ENCODE measurements at regions not wholly inside any gene's neighbourhood (a gene's known extent, or its start where the extent isn't known, plus 50 kb on each side); places are given as distances from the start of the nearest gene placed in this dataset.

DNA sequence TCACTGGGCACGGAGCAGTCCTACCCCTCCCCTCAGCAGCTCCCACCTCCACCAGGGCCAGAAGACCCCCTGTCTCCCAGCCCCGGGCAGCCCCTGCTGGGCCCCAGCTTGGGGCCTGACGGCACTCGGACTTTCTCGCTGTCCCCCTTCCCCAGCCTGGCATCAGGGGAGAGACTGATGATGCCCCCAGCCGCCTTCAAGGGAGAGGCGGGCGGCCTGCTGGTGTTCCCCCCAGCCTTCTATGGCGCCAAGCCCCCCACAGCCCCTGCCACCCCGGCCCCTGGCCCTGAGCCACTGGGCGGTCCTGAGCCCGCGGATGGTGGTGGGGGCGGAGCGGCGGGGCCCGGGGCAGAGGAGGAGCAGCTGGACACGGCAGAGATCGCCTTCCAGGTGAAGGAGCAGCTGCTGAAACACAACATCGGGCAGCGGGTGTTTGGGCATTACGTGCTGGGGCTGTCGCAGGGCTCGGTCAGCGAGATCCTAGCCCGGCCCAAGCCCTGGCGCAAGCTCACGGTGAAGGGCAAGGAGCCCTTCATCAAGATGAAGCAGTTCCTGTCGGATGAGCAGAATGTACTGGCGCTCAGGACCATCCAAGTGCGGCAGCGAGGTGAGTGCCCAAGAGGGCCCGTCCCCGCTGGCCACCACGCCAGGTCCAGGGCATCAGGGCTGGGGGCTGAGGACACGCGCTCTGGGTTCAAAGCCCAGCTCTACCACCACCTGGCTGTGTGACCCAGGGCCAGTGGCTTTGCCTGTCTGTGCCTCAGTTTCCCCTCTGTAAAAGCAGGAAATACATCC, 58.6 kb downstream of the PHETA1 start:
- DNase-seq (ENCODE audit: low spot score): no peak

DNA sequence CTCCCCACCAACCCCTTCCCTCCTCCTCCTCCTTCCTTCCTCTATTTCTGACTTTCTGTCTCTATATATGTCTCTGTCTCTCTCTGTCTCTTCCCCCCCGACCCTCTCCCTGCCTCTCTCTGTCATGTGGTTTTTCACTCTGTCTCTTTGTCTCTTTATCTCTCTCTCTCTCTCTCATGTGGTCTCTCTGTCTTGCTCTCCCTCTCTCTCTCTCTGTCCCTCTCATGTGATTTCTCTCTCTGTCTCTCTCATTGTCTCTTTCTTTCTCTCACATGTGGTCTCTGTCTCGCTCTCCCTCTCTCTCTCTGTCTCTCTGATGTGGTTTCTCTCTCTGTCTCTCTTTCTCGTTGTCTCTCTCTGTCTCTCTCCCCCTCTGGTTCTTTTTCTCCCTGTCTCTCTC, 59.3 kb downstream of the PHETA1 start:
- no peak for DNase-seq (ENCODE audit: low spot score)

- no peak for DNase-seq (ENCODE audit: low spot score)
These were observed 60.4 kb downstream of the PHETA1 start for GRCh38 chr12:111308473-111308872.

- peak; percentile 13 for DNase-seq (ENCODE audit: low spot score)
These were observed 64.2 kb downstream of the PHETA1 start for GRCh38 chr12:111304642-111305071.

DNA sequence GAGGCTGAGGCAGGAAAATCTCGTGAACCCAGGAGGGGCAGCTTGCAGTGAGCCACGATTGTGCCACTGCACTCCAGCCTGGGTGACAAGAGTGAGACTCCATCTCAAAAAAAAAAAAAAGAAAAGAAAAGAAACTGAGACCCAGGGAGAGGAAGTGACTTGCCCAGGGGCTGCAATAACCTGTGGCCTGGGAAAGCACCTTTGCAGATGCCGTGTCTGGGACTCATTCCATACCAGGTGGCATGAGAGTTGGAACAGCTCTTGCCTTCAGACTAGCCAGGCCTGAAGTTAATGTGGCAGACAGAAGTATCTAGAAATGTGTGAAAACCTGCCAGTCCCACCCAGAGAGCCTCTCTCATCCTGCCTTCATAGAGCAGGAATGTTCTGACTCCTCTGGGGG, 65.4 kb downstream of the PHETA1 start:
- no peak for DNase-seq (ENCODE audit: low spot score)

GRCh38 chr12:111298582-111299436, 70.1 kb downstream of the PHETA1 start:
- DNase-seq (ENCODE audit: low spot score): peak; percentile 55

- no peak for DNase-seq (ENCODE audit: low spot score)
These were observed 71.0 kb downstream of the PHETA1 start for GRCh38 chr12:111297703-111298426.

- DNase-seq (ENCODE audit: low spot score): no peak
These were observed 71.9 kb downstream of the PHETA1 start for GRCh38 chr12:111296906-111297463.

- no peak for DNase-seq (ENCODE audit: low spot score)
These were observed 73.7 kb downstream of the PHETA1 start for GRCh38 chr12:111295176-111295575.

DNA sequence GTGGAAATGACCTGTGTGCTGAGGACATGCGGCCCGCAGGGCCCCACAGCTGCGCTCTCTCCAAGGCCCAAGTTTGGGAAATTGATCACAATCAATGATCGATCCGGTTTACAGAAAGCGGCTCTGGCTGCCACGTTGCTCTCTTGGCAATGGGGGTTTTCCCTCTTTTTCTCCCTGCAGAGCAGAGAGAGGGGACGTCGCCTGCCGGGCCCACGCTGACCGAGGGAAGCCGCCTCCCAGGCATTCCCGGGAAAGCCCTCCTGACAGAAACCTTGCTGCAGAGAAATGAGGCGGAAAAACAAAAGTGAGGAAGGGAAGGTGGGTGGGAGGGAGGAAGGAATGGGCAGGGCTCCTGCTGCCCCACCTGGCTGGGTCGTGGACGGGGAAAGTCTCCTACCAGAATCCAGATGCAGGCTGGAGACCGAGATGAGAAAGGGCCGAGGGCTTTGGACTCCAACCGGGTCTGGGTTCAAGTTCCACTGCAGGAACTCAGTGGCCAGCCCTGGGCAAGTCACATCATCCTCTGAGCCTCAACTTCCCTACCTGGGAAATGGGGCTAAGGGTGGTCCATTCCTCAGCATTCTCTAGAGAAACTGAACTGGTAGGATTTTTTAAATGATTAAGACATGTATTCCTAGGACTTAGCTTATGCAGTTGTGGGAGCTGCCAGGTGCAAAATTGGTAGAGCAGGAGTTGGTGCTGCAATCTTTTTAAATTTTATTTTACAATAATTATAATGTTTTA, 75.5 kb downstream of the PHETA1 start:
- no peak for DNase-seq (ENCODE audit: low spot score)

GRCh38 chr12:111291357-111291756, 77.5 kb downstream of the PHETA1 start:
- no peak for DNase-seq (ENCODE audit: low spot score)

GRCh38 chr12:111288771-111289170, 80.1 kb downstream of the PHETA1 start:
- no peak for DNase-seq (ENCODE audit: low spot score)

GRCh38 chr12:111287125-111287900, 81.6 kb downstream of the PHETA1 start:
- no peak for DNase-seq (ENCODE audit: low spot score)

- no peak for DNase-seq (ENCODE audit: low spot score)
These were observed 83.7 kb downstream of the PHETA1 start for GRCh38 chr12:111285200-111285599.

DNA sequence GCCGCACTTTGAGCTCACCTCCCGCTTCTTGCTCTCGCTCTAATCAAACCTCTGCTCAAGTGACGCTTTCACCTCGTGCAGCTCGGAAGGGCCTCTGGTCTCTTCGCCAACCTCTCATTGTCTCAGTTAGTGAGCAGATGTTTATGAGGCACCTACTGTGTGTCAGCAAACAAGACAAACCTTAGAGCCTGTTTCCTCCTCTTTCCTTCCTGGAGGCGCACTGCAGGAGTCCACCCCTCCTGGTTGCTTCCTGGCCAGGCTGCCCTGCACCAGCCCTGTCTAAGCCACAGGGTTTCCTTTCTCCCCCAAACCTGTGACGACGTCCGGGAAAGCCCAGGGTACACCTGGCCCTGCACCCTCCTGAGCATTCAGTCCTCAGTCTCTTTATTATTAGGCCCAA, 84.2 kb downstream of the PHETA1 start:
- no peak for DNase-seq (ENCODE audit: low spot score)

DNA sequence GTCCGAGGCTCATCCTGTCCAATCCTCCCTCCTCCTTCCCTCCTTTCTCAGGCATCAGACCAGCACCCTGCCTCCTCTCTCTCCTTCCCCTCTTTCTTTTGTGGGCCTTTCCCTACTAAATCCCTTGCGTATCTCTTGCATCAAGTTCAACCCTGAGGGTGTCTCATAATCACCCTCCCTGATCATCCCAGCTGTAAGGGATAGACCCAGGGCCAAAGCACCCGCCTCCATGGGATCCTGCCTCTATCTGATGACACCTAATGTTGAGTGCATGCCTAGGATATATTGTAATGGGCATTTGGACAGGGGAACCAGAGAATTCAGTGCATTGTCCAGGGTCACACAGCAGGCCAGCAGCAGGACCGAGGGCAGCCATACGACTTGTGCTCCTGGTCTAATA, 84.9 kb downstream of the PHETA1 start:
- no peak for DNase-seq (ENCODE audit: low spot score)

- no peak for DNase-seq (ENCODE audit: low spot score)
These were observed 85.4 kb downstream of the PHETA1 start for GRCh38 chr12:111283521-111283920.

DNA sequence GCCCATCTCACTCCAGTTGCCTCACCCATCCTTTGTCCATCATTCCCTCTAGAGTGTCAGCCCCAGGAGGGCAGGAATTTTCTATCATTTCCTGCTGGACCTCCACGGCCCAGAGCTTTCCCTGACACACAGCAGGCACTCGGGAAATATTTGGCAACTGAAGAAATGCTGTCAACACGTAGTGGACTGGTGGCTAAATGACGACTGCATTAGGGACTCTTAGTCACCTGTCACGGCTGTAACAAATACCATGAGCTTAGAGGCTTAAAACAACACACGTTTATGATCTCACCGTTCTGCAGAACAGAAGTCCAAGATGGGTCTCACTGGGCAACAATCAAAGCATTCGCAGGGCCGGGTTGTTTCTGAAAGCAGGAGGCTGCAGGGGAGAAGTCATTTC, 91.3 kb downstream of the PHETA1 start:
- DNase-seq (ENCODE audit: low spot score): no peak

GRCh38 chr12:111276146-111276545, 92.7 kb downstream of the PHETA1 start:
- no peak for DNase-seq (ENCODE audit: low spot score)

DNA sequence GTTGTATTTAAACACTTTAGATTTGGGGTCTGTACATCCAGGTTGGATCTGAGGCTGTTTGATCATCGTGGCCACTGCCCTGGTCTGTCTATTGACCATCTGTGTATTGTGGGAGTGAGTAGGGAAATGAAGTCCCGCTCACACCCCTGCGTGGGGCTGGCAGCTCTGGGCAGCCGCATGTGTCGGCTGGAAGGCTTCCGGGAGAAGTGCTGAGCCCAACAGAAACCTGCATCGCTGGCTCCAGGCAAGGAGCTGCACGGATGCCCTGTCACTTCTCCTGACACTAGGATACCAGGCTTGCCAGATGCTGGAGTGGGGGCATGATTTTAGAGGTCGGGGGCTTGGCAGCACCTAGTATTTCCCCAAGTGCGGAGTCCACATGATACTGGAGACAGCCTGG, 93.6 kb downstream of the PHETA1 start:
- no peak for DNase-seq (ENCODE audit: low spot score)

DNA sequence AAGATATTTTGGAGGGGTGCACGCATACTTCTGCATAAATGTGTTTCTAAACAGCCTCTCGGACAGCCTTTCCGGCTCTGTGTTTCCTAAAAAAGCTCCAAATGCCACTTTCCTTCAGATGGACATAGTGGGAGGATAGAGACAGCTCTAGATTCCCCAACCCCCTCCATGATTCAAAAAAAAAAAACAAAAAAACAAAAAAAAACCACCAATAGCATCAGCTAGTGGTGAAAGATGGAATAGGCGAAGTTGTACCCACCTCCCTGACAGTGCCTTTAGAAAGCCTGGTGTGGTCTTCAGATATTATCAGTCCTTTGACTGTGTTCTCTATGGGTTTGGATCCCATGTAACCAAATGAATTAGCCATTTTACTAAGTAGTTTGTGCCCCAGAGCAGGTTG, 94.1 kb downstream of the PHETA1 start:
- no peak for DNase-seq (ENCODE audit: low spot score)

Data from kidney capillary endothelial cell (primary cell).